Upper lobe of left lung (tissue), 6 donors: ENCODE measurements at regions not wholly inside any gene's neighbourhood (a gene's known extent, or its start where the extent isn't known, plus 50 kb on each side); places are given as distances from the start of the nearest gene placed in this dataset.

ENCODE experiments used
- ATAC-seq, 2 donors: fragments of 200-7000 bp; cut with Tn5 transposase; one replicate each; pipeline ENCODE4 v1.9.1; 2022; ENCODE audit warnings: mild to moderate bottlenecking in 2 of 2, moderate library complexity in 2 of 2; ENCODE audit not compliant: low FRiP score in 2 of 2
- DNase-seq, 2 donors: peaks; one replicate each; pipeline ENCODE4 v3.0.0-alpha.2; 2019 to 2020
- H3K27ac ChIP-seq, 4 donors: fragments of 200-600 bp; sonication (generic); one replicate each; pipeline ENCODE4 v1.5.1; 2016 to 2019
- H3K27me3 ChIP-seq, 4 donors: fragments of 200-600 bp; sonication (generic); one replicate each; pipeline ENCODE4 v1.5.1; 2017 to 2019
- H3K36me3 ChIP-seq, 4 donors: fragments of 200-600 bp; sonication (generic); one replicate each; pipeline ENCODE4 v1.5.1; 2016 to 2019
- H3K4me1 ChIP-seq, 4 donors: fragments of 200-600 bp; sonication (generic); one replicate each; pipeline ENCODE4 v1.5.1; 2018 to 2019
- H3K4me3 ChIP-seq, 4 donors: fragments of 200-600 bp; sonication (generic); one replicate each; pipeline ENCODE4 v1.5.1; 2017 to 2019; ENCODE audit warnings: mild to moderate bottlenecking in 2 of 4, moderate library complexity in 1 of 4
- H3K9me3 ChIP-seq, 4 donors: fragments of 200-600 bp; sonication (generic); one replicate each; pipeline ENCODE4 v1.5.1; 2018 to 2019
- CTCF ChIP-seq, 6 experiments: fragments of 450-650 bp in 4 of 6; fragments of 200-600 bp in 2 of 6; sonication (generic) in 2 of 6; IDR thresholded peaks; one replicate each; pipeline ENCODE4 v1.5.1; 2016 to 2019; ENCODE audit warnings: antibody characterized with exemption in 6 of 6
- EP300 ChIP-seq, 4 donors: sonication (generic); formaldehyde crosslinking; IDR thresholded peaks; one replicate each; pipeline ENCODE4 v1.5.1; 2017; ENCODE audit warnings: antibody characterized with exemption in 4 of 4, control low read depth in 2 of 4
- POLR2A ChIP-seq, 4 donors: fragments of 450-650 bp; IDR thresholded peaks; one replicate each; pipeline ENCODE4 v1.5.1; 2016 to 2017; ENCODE audit warnings: antibody characterized with exemption in 4 of 4, mild to moderate bottlenecking in 2 of 4
- POLR2AphosphoS5 ChIP-seq, 2 donors: sonication (generic); formaldehyde crosslinking; IDR thresholded peaks; one replicate each; pipeline ENCODE4 v1.5.1; 2017; ENCODE audit warnings: antibody characterized with exemption in 2 of 2
- WGBS, 2 donors: methylation state at CpG; one replicate each; pipeline ENCODE4 v1.1.5; 2017 to 2018; 5-methylcytosine and 5-hydroxymethylcytosine counted together
- donor health status: DM: no; HTN: no; CAD: no; lungs with moderate emphysema.
- donor health status: DM: no; HTN: yes; CAD: no; lungs with severe emphysema.

DNA sequence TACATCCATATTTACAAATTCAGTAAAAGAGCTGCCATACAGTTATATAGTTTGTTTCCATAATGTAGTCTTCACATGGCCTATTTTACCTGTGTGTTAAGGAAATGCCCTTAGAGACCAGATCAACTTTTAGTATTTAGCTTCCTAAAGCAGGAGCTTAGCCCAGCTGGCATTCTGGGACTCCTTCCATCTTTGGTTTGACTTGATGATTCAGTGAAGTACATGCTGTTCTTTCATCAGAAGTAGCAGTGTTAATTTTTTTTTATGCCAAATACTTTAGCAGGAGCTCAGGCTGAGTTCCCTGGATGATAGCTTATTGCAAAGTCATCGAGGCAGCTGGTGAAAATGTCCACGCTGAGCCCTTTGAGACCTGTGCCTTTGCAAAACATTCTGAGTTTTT is 101.0 kb downstream of the FOXG1 start:
- Histone ChIP-seq H3K27ac (no peak overlapping the region), H3K27me3 (no peaks in the 10 kb centered on the region), H3K4me3 (no peak overlapping the region), H3K9me3 (no peaks in the 10 kb centered on the region), H3K4me1 (no peaks in the 10 kb centered on the region), H3K36me3 (no peaks in the 10 kb centered on the region)
- DNase-seq (no peak), ATAC-seq (no peak)
- WGBS, 2 donors: 69 to 70% methylated on average over 2 of the region's 2 CpGs
- TF ChIP-seq CTCF (IDR thresholded peaks at IDR 0.05): no peak
- TF ChIP-seq EP300 (IDR thresholded peaks at IDR 0.05): no peak
- no peak for TF ChIP-seq POLR2A (IDR thresholded peaks at IDR 0.05)
- no peak for TF ChIP-seq POLR2AphosphoS5 (IDR thresholded peaks at IDR 0.05)

DNA sequence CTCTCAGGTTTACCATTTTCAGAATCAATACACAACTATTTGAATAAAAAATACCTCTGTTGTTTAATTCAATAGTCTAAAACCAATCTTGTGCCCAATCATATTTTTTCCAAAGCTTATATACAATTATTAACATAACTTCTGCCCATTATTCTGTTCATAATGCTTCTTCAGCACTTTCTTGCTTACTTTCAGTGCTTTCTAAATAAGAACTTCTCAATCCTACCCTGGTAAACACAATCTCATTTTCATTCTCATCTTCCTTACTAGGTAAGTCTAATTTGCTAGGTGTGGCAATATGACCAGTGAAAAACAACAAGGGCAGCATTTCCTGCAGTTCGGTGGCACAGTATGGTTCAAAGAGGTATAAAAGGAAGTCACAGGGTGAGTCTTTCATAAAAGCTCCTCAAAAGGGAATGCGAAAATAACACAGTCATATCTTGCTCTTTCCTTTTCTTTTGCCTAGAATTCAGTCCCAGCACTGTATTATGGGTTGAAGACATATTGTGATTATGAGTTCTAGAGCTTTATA is 103.5 kb downstream of the FOXG1 start:
- H3K27me3 ChIP-seq: no peaks in the 10 kb centered on the region
- H3K9me3 ChIP-seq: no peaks in the 10 kb centered on the region
- WGBS, 2 donors: 47 to 56% methylated on average over 2 of the region's 2 CpGs
- H3K4me1 ChIP-seq: no peaks in the 10 kb centered on the region
- ATAC-seq (no peak), DNase-seq (no peak)
- no peak overlapping the region for H3K27ac ChIP-seq
- no peaks in the 10 kb centered on the region for H3K36me3 ChIP-seq
- TF ChIP-seq POLR2AphosphoS5 (IDR thresholded peaks at IDR 0.05) (no peak), POLR2A (IDR thresholded peaks at IDR 0.05) (no peak), CTCF (IDR thresholded peaks at IDR 0.05) (no peak), EP300 (IDR thresholded peaks at IDR 0.05) (no peak)
- no peak overlapping the region for H3K4me3 ChIP-seq

DNA sequence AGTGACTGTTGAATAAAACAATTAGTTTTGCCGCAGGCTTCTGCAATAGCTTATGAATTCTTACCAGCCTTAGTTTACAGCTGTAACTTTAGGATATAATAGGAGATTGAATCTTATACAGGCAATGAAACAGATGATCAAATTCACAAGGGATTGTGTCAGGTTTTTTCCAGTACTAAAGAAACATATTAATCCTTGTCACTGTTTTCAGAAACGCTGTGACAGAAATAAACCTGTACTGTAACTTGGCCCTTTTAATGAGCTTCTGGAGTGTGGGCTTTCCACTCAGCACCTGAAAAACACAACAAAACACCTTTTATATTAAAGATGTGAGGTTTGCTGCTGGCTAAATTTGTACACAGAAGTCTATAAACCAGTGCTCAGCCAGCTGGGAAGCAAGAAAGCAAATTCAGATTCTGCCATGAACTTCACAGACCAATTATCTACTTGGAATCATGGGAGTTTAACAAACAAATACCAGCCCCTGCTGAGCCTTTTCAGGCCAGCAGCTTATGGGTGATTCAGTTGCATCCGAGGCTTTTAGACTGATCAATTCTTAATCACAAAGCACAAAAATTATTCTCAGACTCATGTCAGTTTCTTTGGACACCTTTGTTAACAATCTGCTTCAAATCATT is 109.5 kb downstream of the FOXG1 start:
- Histone ChIP-seq H3K36me3 (no peaks in the 10 kb centered on the region), H3K4me3 (no peak overlapping the region), H3K9me3 (no peaks in the 10 kb centered on the region), H3K4me1 (no peaks in the 10 kb centered on the region), H3K27ac (no peak overlapping the region), H3K27me3 (no peaks in the 10 kb centered on the region)
- TF ChIP-seq CTCF (IDR thresholded peaks at IDR 0.05) (no peak), POLR2AphosphoS5 (IDR thresholded peaks at IDR 0.05) (no peak), POLR2A (IDR thresholded peaks at IDR 0.05) (no peak), EP300 (IDR thresholded peaks at IDR 0.05) (no peak)
- WGBS, 2 donors: 56 to 64% methylated on average over 3 of the region's 3 CpGs
- no peak for DNase-seq
- no peak for ATAC-seq

GRCh38 chr14:28876572-28876945 is 110.0 kb downstream of the FOXG1 start:
- no peaks in the 10 kb centered on the region for H3K27me3 ChIP-seq
- WGBS, 2 donors: 78 to 84% methylated on average over 4 of the region's 4 CpGs
- H3K36me3 ChIP-seq: no peaks in the 10 kb centered on the region
- H3K27ac ChIP-seq: no peak overlapping the region
- no peaks in the 10 kb centered on the region for H3K4me1 ChIP-seq
- no peak overlapping the region for H3K4me3 ChIP-seq
- no peak for TF ChIP-seq POLR2AphosphoS5 (IDR thresholded peaks at IDR 0.05)
- TF ChIP-seq POLR2A (IDR thresholded peaks at IDR 0.05): no peak
- no peak for TF ChIP-seq EP300 (IDR thresholded peaks at IDR 0.05)
- no peak for TF ChIP-seq CTCF (IDR thresholded peaks at IDR 0.05)
- no peaks in the 10 kb centered on the region for H3K9me3 ChIP-seq
- DNase-seq: no peak
- no peak for ATAC-seq

- Histone ChIP-seq H3K9me3 (no peaks in the 10 kb centered on the region), H3K4me3 (no peak overlapping the region), H3K27ac (no peak overlapping the region), H3K27me3 (no peaks in the 10 kb centered on the region), H3K36me3 (no peaks in the 10 kb centered on the region), H3K4me1 (no peaks in the 10 kb centered on the region)
- ATAC-seq (no peak), DNase-seq (no peak)
- TF ChIP-seq EP300 (IDR thresholded peaks at IDR 0.05) (no peak), POLR2A (IDR thresholded peaks at IDR 0.05) (no peak), CTCF (IDR thresholded peaks at IDR 0.05) (no peak), POLR2AphosphoS5 (IDR thresholded peaks at IDR 0.05) (no peak)
Measured at GRCh38 chr14:28877923-28878322, 111.3 kb downstream of the FOXG1 start.
